KG1 (cell line): ENCODE measurements at regions not wholly inside any gene's neighbourhood (a gene's known extent, or its start where the extent isn't known, plus 50 kb on each side); places are given as distances from the start of the nearest gene placed in this dataset.

Experiments
- DNase-seq: peaks from one replicate; lab custom pipeline; 2025; lab: John Stamatoyannopoulos, UW

- no peak for DNase-seq
Observed at GRCh38 chr10:3235395-3235794, 62.8 kb upstream of the PITRM1 start.

GRCh38 chr10:3233486-3233990 is 61.0 kb upstream of the PITRM1 start:
- DNase-seq: no peak

DNA sequence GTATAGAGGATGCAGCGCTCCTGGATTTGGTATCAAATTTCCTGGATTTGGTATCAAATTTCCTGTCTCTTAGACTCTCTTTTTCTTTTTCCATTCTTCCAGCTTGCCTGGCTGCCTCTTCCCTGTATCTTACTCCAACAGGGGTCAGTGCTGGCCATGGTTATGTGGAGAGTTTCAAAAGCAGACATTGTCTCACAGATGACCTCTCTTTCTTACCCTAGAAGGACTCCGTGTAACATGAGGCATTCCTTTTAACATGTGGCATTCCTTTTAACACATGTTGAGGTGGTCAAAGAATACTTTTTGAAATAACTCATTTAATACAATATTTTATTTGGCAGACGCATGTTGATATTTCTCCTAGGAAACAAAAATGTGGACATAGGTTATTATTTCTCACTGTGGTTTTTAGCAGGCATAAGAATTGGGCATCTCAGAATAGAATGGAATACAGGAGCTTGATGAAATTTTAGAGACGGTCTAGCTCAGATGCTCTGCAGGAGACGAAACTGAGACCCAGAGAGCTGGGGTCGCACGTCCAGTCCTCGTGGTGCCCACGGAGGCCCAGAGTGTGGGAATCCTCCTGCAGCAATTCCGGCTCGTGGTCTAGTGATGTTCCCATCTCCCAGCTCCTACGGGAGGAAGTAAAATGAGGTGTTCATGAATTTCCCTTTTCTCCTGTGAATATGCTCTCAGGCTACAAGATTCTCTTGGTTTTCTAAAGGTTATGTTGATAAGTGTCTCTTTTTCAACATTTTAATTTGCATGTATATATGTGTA is 59.6 kb upstream of the PITRM1 start:
- DNase-seq: no peak

DNA sequence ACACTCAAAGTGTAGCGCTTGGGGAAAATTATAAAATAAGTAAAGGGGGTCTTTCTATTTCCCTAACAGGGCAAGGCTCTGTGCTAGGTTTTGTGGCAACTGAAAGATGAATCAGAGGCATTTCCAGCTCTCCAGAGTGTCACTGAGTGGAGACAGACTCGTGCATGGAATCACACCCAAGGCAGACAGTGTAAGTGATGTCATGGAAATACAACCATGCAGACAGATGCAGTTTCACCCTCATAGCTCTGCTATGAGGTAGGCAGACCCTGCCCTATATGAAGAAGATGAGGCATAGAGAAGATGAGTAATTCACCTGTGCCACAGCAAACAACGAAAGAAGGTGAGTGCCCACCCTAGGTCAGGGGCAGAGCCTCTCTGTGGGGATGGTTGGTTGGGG is 57.2 kb upstream of the PITRM1 start:
- no peak for DNase-seq

- no peak for DNase-seq
Observed at GRCh38 chr10:3228629-3228945, 56.0 kb upstream of the PITRM1 start.

DNA sequence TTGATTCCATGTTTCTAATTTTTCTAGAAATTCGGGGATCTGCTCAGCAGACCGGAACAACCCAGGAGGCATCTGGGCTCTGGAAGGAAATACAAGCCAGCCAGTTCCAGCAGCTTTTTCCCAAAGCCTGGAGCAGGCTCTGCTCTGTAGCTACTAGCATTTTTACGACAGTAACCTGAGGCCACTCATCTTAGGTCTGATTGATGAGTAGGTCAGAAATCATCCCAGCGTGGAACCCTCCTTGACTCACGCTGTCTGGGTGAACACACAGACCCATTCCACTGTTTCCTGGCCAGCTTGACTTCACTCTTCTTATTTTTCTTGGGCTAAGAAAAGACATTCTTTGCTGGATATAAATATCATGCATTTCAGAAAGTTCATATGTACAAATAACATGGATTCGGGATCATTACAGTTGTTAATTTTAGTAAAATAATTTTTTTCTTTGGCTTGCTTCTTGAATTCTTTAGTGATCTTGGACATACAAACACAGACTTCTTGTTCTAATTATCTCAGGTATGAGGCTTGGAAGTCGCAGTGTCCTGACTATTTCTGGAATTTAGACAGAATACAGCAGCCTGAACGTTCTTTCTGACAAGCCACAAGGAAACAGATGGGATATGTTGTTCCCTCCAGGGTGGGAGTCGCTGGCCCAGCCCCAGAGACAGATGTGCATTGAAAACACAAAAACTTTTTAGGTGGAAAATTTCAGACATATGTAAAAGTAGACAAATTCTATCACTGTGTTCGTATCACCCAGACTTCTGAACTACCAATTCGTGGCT is 54.6 kb upstream of the PITRM1 start:
- DNase-seq: no peak

- DNase-seq: no peak
Observed at GRCh38 chr10:3225561-3225960, 53.0 kb upstream of the PITRM1 start.

GRCh38 chr10:3224241-3224640 is 51.7 kb upstream of the PITRM1 start:
- no peak for DNase-seq

GRCh38 chr10:3222626-3223025 is 50.0 kb upstream of the PITRM1 start:
- no peak for DNase-seq
